ENCODE measurements at regions not wholly inside any gene's neighbourhood (a gene's known extent, or its start where the extent isn't known, plus 50 kb on each side); places are given as distances from the start of the nearest gene placed in this dataset.

- H4K20me1 ChIP-seq (ENCODE audit: control insufficient read depth, insufficient read depth, insufficient read length): no peaks in the 10 kb centered on the region
- H2BK120ac ChIP-seq (ENCODE audit: low read depth, low read length, poor library complexity, severe bottlenecking): no peak overlapping the region
- no peak overlapping the region for H2BK15ac ChIP-seq (ENCODE audit: low read depth, low read length)
- H3K4ac ChIP-seq (ENCODE audit: low read depth, low read length): no peak overlapping the region
- H3K14ac ChIP-seq (ENCODE audit: insufficient read depth, low read length): no peak overlapping the region
- H2BK12ac ChIP-seq (ENCODE audit: insufficient read length, low read depth, low read length): no peak overlapping the region
- Mint-ChIP-seq H3K36me3 (ENCODE audit: insufficient read depth in 1 of 3, low read depth in 3 of 3) (no peaks in the 10 kb centered on the region), H3K4me3 (no peak overlapping the region), H3K27ac (no peak overlapping the region; a peak in 1 of 7 replicates), H3K27me3 (ENCODE audit: low read depth) (peaks cover 2% of the 10 kb centered on the region), H3K9me3 (no peaks in the 10 kb centered on the region), H3K4me1 (no peaks in the 10 kb centered on the region)
- no peaks in the 10 kb centered on the region for H3K79me2 ChIP-seq (ENCODE audit: insufficient read depth, low read length)
- H3K23me2 ChIP-seq (ENCODE audit: insufficient read length, low read depth, low read length, poor library complexity, severe bottlenecking): no peaks in the 10 kb centered on the region
- H3K9me3 ChIP-seq (ENCODE audit: control insufficient read depth, low read depth, low read length): no peaks in the 10 kb centered on the region
- H3K9ac ChIP-seq (ENCODE audit: extremely low read depth, insufficient read length, low read length): no peak overlapping the region
- H2AK5ac ChIP-seq (ENCODE audit: insufficient read length, low read length): no peak overlapping the region
- TF ChIP-seq CTCF (conservative IDR thresholded peaks at IDR 0.05): no peak
- H3K27me3 ChIP-seq (ENCODE audit: insufficient read depth, low read length): no peaks in the 10 kb centered on the region
- no peak overlapping the region for H3K23ac ChIP-seq (ENCODE audit: insufficient read length, low read depth, low read length)
- H4K8ac ChIP-seq (replicated peaks; ENCODE audit: insufficient read length, low read depth, low read length): no peak overlapping the region
- DNase-seq: no peak
- H2BK5ac ChIP-seq (ENCODE audit: insufficient read length, low read length): no peak overlapping the region
- no peak overlapping the region for H4K5ac ChIP-seq (ENCODE audit: insufficient read length, low read depth, low read length)
- no peak overlapping the region for H3K18ac ChIP-seq (ENCODE audit: insufficient read length, low read depth, low read length)
- H3T11ph ChIP-seq (ENCODE audit: low read length): no peak overlapping the region
- H4K91ac ChIP-seq (ENCODE audit: insufficient read length, low read depth, low read length): no peak overlapping the region
- H3K79me1 ChIP-seq (ENCODE audit: insufficient read depth, low read depth, low read length, poor library complexity, severe bottlenecking): no peaks in the 10 kb centered on the region
- WGBS (ENCODE audit: extremely low coverage, insufficient read length, low lambda C conversion rate): no CpG with 5 or more reads among the region's 2 CpGs
- H3K27ac ChIP-seq (ENCODE audit: insufficient read length, low read depth, low read length): no peak overlapping the region
- H3K56ac ChIP-seq (ENCODE audit: insufficient read length, low read depth, low read length): no peak overlapping the region
- no peak overlapping the region for H2AFZ ChIP-seq (ENCODE audit: low read length)
- no peaks in the 10 kb centered on the region; the same call in 1 of the 2 replicates for H3K4me1 ChIP-seq (ENCODE audit: insufficient read depth, low read length)
- no peak overlapping the region for H2BK20ac ChIP-seq (ENCODE audit: low read depth, low read length, poor library complexity, severe bottlenecking)
- no peak overlapping the region for H3K4me2 ChIP-seq (ENCODE audit: insufficient read depth, insufficient read length, low read length)
Observed at GRCh38 chr2:106041150-106041549, 153.0 kb downstream of the UXS1 start.
